Skin epidermis (tissue), 12 donors: ENCODE measurements at regions not wholly inside any gene's neighbourhood (a gene's known extent, or its start where the extent isn't known, plus 50 kb on each side); places are given as distances from the start of the nearest gene placed in this dataset.

Source experiments
- H3K27ac ChIP-seq, 21 experiments: fragments of 200-600 bp; sonication (generic) in 11 of 21; one replicate each; pipeline ENCODE4 v1.5.0; 2020; ENCODE audit warnings: mild to moderate bottlenecking in 3 of 21, inconsistent platforms in 2 of 21, moderate library complexity in 2 of 21
- H3K4me3 ChIP-seq, 7 experiments: fragments of 200-600 bp; sonication (generic) in 2 of 7; one replicate each; pipeline ENCODE4 v1.5.0; 2020; ENCODE audit warnings: inconsistent platforms in 2 of 7, mild to moderate bottlenecking in 2 of 7, moderate library complexity in 1 of 7

GRCh38 chr18:73824671-73825070 lies 323.0 kb downstream of the FBXO15 start:
- Histone ChIP-seq H3K4me3 (no peak overlapping the region), H3K27ac (no peak overlapping the region)

- no peak overlapping the region for H3K4me3 ChIP-seq
- no peak overlapping the region for H3K27ac ChIP-seq
Measured at GRCh38 chr18:73812423-73812822, 335.2 kb downstream of the FBXO15 start.

GRCh38 chr18:73807551-73808192 lies 340.0 kb downstream of the FBXO15 start:
- Histone ChIP-seq H3K27ac (no peak overlapping the region), H3K4me3 (no peak overlapping the region)

GRCh38 chr18:73805991-73806390 lies 341.6 kb downstream of the FBXO15 start:
- Histone ChIP-seq H3K27ac (no peak overlapping the region), H3K4me3 (no peak overlapping the region)

- H3K4me3 ChIP-seq, result no peak overlapping the region
- no peak overlapping the region for H3K27ac ChIP-seq
Measured at GRCh38 chr18:73797419-73797818, 350.2 kb downstream of the FBXO15 start.

- Histone ChIP-seq H3K4me3 (no peak overlapping the region), H3K27ac (no peak overlapping the region)
Measured at GRCh38 chr18:73793386-73793785, 354.2 kb downstream of the FBXO15 start.

GRCh38 chr18:73791081-73791480 lies 356.6 kb downstream of the FBXO15 start:
- Histone ChIP-seq H3K4me3 (no peak overlapping the region), H3K27ac (peak overlapping the region in 1 of 21 experiments; percentile 7)

GRCh38 chr18:73790587-73790986 lies 357.0 kb downstream of the FBXO15 start:
- Histone ChIP-seq H3K4me3 (no peak overlapping the region), H3K27ac (peak overlapping the region in 5 of 21 experiments; percentile 25 to 66 (median 28))

- Histone ChIP-seq H3K27ac (no peak overlapping the region), H3K4me3 (no peak overlapping the region)
Measured at GRCh38 chr18:73787316-73787715, 360.3 kb downstream of the FBXO15 start.

- H3K4me3 ChIP-seq, result no peak overlapping the region
- no peak overlapping the region for H3K27ac ChIP-seq
Measured at GRCh38 chr18:73785300-73785699, 362.3 kb downstream of the FBXO15 start.

- Histone ChIP-seq H3K27ac (peak overlapping the region in 1 of 21 experiments; percentile 1), H3K4me3 (no peak overlapping the region)
Measured at GRCh38 chr18:73784853-73785252, 362.8 kb downstream of the FBXO15 start.

GRCh38 chr18:73782405-73782804 lies 365.2 kb downstream of the FBXO15 start:
- Histone ChIP-seq H3K4me3 (no peak overlapping the region), H3K27ac (no peak overlapping the region)

- Histone ChIP-seq H3K4me3 (no peak overlapping the region), H3K27ac (no peak overlapping the region)
Measured at GRCh38 chr18:73780218-73780617, 367.4 kb downstream of the FBXO15 start.

GRCh38 chr18:73778032-73778359 lies 369.6 kb downstream of the FBXO15 start:
- Histone ChIP-seq H3K4me3 (no peak overlapping the region), H3K27ac (no peak overlapping the region)

GRCh38 chr18:73777356-73778031 lies 370.1 kb downstream of the FBXO15 start:
- Histone ChIP-seq H3K27ac (no peak overlapping the region), H3K4me3 (no peak overlapping the region)

- Histone ChIP-seq H3K4me3 (no peak overlapping the region), H3K27ac (no peak overlapping the region)
Measured at GRCh38 chr18:73774811-73775509, 372.7 kb downstream of the FBXO15 start.

GRCh38 chr18:73768043-73768442 lies 379.6 kb downstream of the FBXO15 start:
- no peak overlapping the region for H3K27ac ChIP-seq
- no peak overlapping the region for H3K4me3 ChIP-seq

GRCh38 chr18:73766910-73767515 lies 380.6 kb downstream of the FBXO15 start:
- Histone ChIP-seq H3K4me3 (no peak overlapping the region), H3K27ac (no peak overlapping the region)

GRCh38 chr18:73758446-73758845 lies 389.2 kb downstream of the FBXO15 start:
- no peak overlapping the region for H3K4me3 ChIP-seq
- no peak overlapping the region for H3K27ac ChIP-seq

- H3K4me3 ChIP-seq, result no peak overlapping the region
- no peak overlapping the region for H3K27ac ChIP-seq
Measured at GRCh38 chr18:73756256-73757091, 391.2 kb downstream of the FBXO15 start.
